ENCODE measurements at regions not wholly inside any gene's neighbourhood (a gene's known extent, or its start where the extent isn't known, plus 50 kb on each side); places are given as distances from the start of the nearest gene placed in this dataset.

DNA sequence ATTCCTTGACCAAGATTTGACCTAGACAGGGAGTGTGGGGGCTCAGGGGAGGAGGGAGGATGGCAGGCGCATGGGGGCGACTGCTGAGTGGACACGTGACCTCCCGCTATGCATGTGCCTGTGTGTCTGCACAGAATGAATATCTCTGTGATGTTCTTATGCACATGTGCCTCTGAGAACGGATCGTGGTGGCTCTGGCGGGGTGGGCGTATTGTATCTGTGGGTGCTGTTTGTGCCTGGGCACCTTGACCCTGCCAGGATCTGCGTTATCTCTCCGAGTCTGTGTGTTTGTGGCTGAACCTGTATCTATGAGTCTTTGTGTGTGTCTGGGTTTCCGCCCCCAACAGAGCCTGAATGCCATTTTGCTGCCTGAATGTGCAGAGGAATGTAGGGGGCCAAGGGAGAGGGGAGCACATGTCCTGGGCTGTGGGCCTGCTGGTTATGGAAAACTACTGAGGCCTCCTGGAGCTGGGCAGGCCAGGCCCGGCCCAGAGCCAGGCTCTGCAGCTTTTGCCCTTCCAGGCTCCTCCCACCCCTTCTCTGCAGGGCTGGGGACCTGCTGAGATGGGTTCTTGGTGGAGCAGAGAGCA is 102.5 kb downstream of the EBNA1BP2 start (continued):
- TF ChIP-seq, protein P1, sequence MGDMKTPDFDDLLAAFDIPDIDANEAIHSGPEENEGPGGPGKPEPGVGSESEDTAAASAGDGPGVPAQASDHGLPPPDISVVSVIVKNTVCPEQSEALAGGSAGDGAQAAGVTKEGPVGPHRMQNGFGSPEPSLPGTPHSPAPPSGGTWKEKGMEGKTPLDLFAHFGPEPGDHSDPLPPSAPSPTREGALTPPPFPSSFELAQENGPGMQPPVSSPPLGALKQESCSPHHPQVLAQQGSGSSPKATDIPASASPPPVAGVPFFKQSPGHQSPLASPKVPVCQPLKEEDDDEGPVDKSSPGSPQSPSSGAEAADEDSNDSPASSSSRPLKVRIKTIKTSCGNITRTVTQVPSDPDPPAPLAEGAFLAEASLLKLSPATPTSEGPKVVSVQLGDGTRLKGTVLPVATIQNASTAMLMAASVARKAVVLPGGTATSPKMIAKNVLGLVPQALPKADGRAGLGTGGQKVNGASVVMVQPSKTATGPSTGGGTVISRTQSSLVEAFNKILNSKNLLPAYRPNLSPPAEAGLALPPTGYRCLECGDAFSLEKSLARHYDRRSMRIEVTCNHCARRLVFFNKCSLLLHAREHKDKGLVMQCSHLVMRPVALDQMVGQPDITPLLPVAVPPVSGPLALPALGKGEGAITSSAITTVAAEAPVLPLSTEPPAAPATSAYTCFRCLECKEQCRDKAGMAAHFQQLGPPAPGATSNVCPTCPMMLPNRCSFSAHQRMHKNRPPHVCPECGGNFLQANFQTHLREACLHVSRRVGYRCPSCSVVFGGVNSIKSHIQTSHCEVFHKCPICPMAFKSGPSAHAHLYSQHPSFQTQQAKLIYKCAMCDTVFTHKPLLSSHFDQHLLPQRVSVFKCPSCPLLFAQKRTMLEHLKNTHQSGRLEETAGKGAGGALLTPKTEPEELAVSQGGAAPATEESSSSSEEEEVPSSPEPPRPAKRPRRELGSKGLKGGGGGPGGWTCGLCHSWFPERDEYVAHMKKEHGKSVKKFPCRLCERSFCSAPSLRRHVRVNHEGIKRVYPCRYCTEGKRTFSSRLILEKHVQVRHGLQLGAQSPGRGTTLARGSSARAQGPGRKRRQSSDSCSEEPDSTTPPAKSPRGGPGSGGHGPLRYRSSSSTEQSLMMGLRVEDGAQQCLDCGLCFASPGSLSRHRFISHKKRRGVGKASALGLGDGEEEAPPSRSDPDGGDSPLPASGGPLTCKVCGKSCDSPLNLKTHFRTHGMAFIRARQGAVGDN (CRISPR knock-in tag; IDR thresholded peaks at IDR 0.05) = peak; percentile 82
- no peak for TF ChIP-seq ZNF264 (CRISPR knock-in tag; IDR thresholded peaks at IDR 0.05)
- TF ChIP-seq, protein P2, sequence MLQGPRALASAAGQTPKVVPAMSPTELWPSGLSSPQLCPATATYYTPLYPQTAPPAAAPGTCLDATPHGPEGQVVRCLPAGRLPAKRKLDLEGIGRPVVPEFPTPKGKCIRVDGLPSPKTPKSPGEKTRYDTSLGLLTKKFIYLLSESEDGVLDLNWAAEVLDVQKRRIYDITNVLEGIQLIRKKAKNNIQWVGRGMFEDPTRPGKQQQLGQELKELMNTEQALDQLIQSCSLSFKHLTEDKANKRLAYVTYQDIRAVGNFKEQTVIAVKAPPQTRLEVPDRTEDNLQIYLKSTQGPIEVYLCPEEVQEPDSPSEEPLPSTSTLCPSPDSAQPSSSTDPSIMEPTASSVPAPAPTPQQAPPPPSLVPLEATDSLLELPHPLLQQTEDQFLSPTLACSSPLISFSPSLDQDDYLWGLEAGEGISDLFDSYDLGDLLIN (CRISPR knock-in tag; IDR thresholded peaks at IDR 0.05; ENCODE audit: borderline replicate concordance) = no peak
- TF ChIP-seq NR2F2 (IDR thresholded peaks at IDR 0.05; ENCODE audit: borderline replicate concordance, low read depth) = no peak
- TF ChIP-seq, protein P3, sequence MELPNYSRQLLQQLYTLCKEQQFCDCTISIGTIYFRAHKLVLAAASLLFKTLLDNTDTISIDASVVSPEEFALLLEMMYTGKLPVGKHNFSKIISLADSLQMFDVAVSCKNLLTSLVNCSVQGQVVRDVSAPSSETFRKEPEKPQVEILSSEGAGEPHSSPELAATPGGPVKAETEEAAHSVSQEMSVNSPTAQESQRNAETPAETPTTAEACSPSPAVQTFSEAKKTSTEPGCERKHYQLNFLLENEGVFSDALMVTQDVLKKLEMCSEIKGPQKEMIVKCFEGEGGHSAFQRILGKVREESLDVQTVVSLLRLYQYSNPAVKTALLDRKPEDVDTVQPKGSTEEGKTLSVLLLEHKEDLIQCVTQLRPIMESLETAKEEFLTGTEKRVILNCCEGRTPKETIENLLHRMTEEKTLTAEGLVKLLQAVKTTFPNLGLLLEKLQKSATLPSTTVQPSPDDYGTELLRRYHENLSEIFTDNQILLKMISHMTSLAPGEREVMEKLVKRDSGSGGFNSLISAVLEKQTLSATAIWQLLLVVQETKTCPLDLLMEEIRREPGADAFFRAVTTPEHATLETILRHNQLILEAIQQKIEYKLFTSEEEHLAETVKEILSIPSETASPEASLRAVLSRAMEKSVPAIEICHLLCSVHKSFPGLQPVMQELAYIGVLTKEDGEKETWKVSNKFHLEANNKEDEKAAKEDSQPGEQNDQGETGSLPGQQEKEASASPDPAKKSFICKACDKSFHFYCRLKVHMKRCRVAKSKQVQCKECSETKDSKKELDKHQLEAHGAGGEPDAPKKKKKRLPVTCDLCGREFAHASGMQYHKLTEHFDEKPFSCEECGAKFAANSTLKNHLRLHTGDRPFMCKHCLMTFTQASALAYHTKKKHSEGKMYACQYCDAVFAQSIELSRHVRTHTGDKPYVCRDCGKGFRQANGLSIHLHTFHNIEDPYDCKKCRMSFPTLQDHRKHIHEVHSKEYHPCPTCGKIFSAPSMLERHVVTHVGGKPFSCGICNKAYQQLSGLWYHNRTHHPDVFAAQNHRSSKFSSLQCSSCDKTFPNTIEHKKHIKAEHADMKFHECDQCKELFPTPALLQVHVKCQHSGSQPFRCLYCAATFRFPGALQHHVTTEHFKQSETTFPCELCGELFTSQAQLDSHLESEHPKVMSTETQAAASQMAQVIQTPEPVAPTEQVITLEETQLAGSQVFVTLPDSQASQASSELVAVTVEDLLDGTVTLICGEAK (IDR thresholded peaks at IDR 0.05) = no peak
- TF ChIP-seq, protein P3 (CRISPR knock-in tag; IDR thresholded peaks at IDR 0.05) = peak; percentile 50; the same call in 1 of the 2 replicates
- no peak for TF ChIP-seq ZNF850 (CRISPR knock-in tag; conservative IDR thresholded peaks at IDR 0.05)
- TF ChIP-seq, protein P4, sequence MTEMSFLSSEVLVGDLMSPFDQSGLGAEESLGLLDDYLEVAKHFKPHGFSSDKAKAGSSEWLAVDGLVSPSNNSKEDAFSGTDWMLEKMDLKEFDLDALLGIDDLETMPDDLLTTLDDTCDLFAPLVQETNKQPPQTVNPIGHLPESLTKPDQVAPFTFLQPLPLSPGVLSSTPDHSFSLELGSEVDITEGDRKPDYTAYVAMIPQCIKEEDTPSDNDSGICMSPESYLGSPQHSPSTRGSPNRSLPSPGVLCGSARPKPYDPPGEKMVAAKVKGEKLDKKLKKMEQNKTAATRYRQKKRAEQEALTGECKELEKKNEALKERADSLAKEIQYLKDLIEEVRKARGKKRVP (CRISPR knock-in tag; IDR thresholded peaks at IDR 0.05) = no peak
- peak; percentile 56; the same call in 1 of the 2 replicates for TF ChIP-seq ZNF772 (CRISPR knock-in tag; IDR thresholded peaks at IDR 0.05)

All from HepG2 (cell line).